Endometrium (tissue), 2 donors: ENCODE measurements at regions not wholly inside any gene's neighbourhood (a gene's known extent, or its start where the extent isn't known, plus 50 kb on each side); places are given as distances from the start of the nearest gene placed in this dataset.

Experiments
- FAIRE-seq: peaks from 2 replicates; lab custom pipeline; 2012; peaks lifted over from hg19 to GRCh38; lab: Jason Lieb, UNC
- donor health status: control.
- donor health status: control.

- no peak for FAIRE-seq
Observed at GRCh38 chr2:145690183-145690778, 1170.4 kb upstream of the ZEB2 start.

- FAIRE-seq: no peak
Observed at GRCh38 chr2:145689277-145689676, 1169.4 kb upstream of the ZEB2 start.

- FAIRE-seq: no peak
Observed at GRCh38 chr2:145688156-145688555, 1168.2 kb upstream of the ZEB2 start.

- FAIRE-seq: no peak
Observed at GRCh38 chr2:145687442-145688134, 1167.7 kb upstream of the ZEB2 start.

- no peak for FAIRE-seq
Observed at GRCh38 chr2:145685383-145686050, 1165.6 kb upstream of the ZEB2 start.

GRCh38 chr2:145682546-145683157 is 1162.7 kb upstream of the ZEB2 start:
- no peak for FAIRE-seq

- FAIRE-seq: no peak
Observed at GRCh38 chr2:145680276-145680675, 1160.4 kb upstream of the ZEB2 start.

GRCh38 chr2:145677371-145677770 is 1157.5 kb upstream of the ZEB2 start:
- FAIRE-seq: no peak

GRCh38 chr2:145674705-145675104 is 1154.8 kb upstream of the ZEB2 start:
- FAIRE-seq: no peak

- no peak for FAIRE-seq
Observed at GRCh38 chr2:145669301-145669700, 1149.4 kb upstream of the ZEB2 start.

GRCh38 chr2:145666552-145666951 is 1146.6 kb upstream of the ZEB2 start:
- no peak for FAIRE-seq

- FAIRE-seq: no peak
Observed at GRCh38 chr2:145657265-145657664, 1137.3 kb upstream of the ZEB2 start.

- no peak for FAIRE-seq
Observed at GRCh38 chr2:145655165-145655765, 1135.3 kb upstream of the ZEB2 start.

GRCh38 chr2:145654746-145655145 is 1134.8 kb upstream of the ZEB2 start:
- no peak for FAIRE-seq

- no peak for FAIRE-seq
Observed at GRCh38 chr2:145654156-145654555, 1134.2 kb upstream of the ZEB2 start.

GRCh38 chr2:145653553-145653952 is 1133.6 kb upstream of the ZEB2 start:
- FAIRE-seq: no peak

- no peak for FAIRE-seq
Observed at GRCh38 chr2:145652571-145653545, 1132.9 kb upstream of the ZEB2 start.

- FAIRE-seq: no peak
Observed at GRCh38 chr2:145652036-145652435, 1132.1 kb upstream of the ZEB2 start.

GRCh38 chr2:145650226-145650625 is 1130.3 kb upstream of the ZEB2 start:
- no peak for FAIRE-seq

GRCh38 chr2:145649061-145649460 is 1129.1 kb upstream of the ZEB2 start:
- FAIRE-seq: no peak

- no peak for FAIRE-seq
Observed at GRCh38 chr2:145644820-145645302, 1124.9 kb upstream of the ZEB2 start.
